IMR-90 (cell line): ENCODE measurements at regions not wholly inside any gene's neighbourhood (a gene's known extent, or its start where the extent isn't known, plus 50 kb on each side); places are given as distances from the start of the nearest gene placed in this dataset.

Source experiments
- ATAC-seq: fragments of 200-7000 bp; cut with Tn5 transposase; 2 replicates; pipeline ENCODE4 v1.9.1; 2020; ENCODE audit warnings: low read depth, mild to moderate bottlenecking, moderate library complexity
- BruUV-seq: library from RNA; stranded (reverse); fragments of 400-500 nt; replicated peaks from 2 replicates; lab custom pipeline; 2021; lab: Mats Ljungman, UMichigan
- CTCF ChIA-PET: fragments of 300-600 bp; formaldehyde crosslinking; extraction: SDS; loops from one replicate; lab custom pipeline; 2021; ENCODE audit warnings: antibody characterized with exemption; lab: Yijun Ruan, JAX
- POLR2A ChIA-PET: fragments of 300-600 bp; sonication (Branson Sonifier 250); formaldehyde crosslinking; loops from one replicate; lab custom pipeline; 2022; ENCODE audit warnings: antibody characterized with exemption; ENCODE audit not compliant: unreplicated experiment; lab: Charles Lee
- DNase-seq: peaks from one replicate; pipeline ENCODE4 v3.0.0; 2013
- H2AFZ ChIP-seq: replicated peaks from 2 replicates; pipeline ENCODE3; 2013; ENCODE audit warnings: low read length, mild to moderate bottlenecking; ENCODE audit not compliant: poor library complexity
- H2AK5ac ChIP-seq: 2 replicates; pipeline ENCODE4 v1.6.1; 2013; ENCODE audit warnings: low read depth, low read length, inconsistent platforms
- H2AK9ac ChIP-seq: replicated peaks from 2 replicates; pipeline ENCODE3; 2013; ENCODE audit warnings: mild to moderate bottlenecking, low read depth, low read length, moderate library complexity; ENCODE audit not compliant: poor library complexity
- H2BK120ac ChIP-seq: 2 replicates; pipeline ENCODE4 v1.6.1; 2013; ENCODE audit warnings: low read depth, low read length, inconsistent platforms
- H2BK15ac ChIP-seq: 3 replicates; pipeline ENCODE4 v1.6.1; 2013; ENCODE audit warnings: low read depth, low read length, inconsistent platforms
- H2BK20ac ChIP-seq: 2 replicates; pipeline ENCODE4 v1.6.1; 2013; ENCODE audit warnings: low read depth, mild to moderate bottlenecking, inconsistent platforms, low read length, moderate library complexity
- H2BK5ac ChIP-seq: 2 replicates; pipeline ENCODE4 v1.6.1; 2013; ENCODE audit warnings: mild to moderate bottlenecking, low read depth, low read length, inconsistent platforms; ENCODE audit not compliant: poor library complexity, severe bottlenecking
- H3K14ac ChIP-seq: replicated peaks from 2 replicates; pipeline ENCODE4 v1.6.1; 2013; ENCODE audit warnings: low read depth, low read length, inconsistent platforms
- H3K18ac ChIP-seq: 2 replicates; pipeline ENCODE4 v1.6.1; 2013; ENCODE audit warnings: low read depth, low read length, control low read depth
- H3K23ac ChIP-seq: 2 replicates; pipeline ENCODE4 v1.6.1; 2013; ENCODE audit warnings: low read depth, low read length, inconsistent platforms
- H3K27ac ChIP-seq: 2 replicates; pipeline ENCODE4 v1.5.1; 2013; ENCODE audit warnings: mild to moderate bottlenecking, control low read depth, low read length; ENCODE audit not compliant: insufficient read depth
- H3K27me3 ChIP-seq: 2 replicates; pipeline ENCODE4 v1.6.1; 2013; ENCODE audit warnings: low read length; ENCODE audit not compliant: control insufficient read depth, insufficient read depth
- H3K36me3 ChIP-seq: 2 replicates; pipeline ENCODE4 v1.6.1; 2013; ENCODE audit warnings: low read length, mixed read lengths; ENCODE audit not compliant: control insufficient read depth, insufficient read depth
- H3K4ac ChIP-seq: 2 replicates; pipeline ENCODE4 v1.6.1; 2013; ENCODE audit warnings: low read depth, low read length, inconsistent platforms
- H3K4me1 ChIP-seq: 2 replicates; pipeline ENCODE4 v1.6.1; 2013; ENCODE audit warnings: low read length, mixed read lengths; ENCODE audit not compliant: control insufficient read depth, insufficient read depth
- H3K4me2 ChIP-seq: 2 replicates; pipeline ENCODE4 v1.6.1; 2013; ENCODE audit warnings: low read depth, mild to moderate bottlenecking, control low read depth, low read length, moderate library complexity
- H3K4me3 ChIP-seq: 2 replicates; pipeline ENCODE4 v1.5.1; 2013; ENCODE audit warnings: low read depth, mild to moderate bottlenecking, control low read depth, low read length, moderate library complexity; ENCODE audit not compliant: insufficient read depth
- H3K56ac ChIP-seq: 2 replicates; pipeline ENCODE4 v1.6.1; 2013; ENCODE audit warnings: low read length, inconsistent platforms; ENCODE audit not compliant: insufficient read depth; ENCODE audit errors: extremely low read depth
- H3K79me1 ChIP-seq, 2 experiments: 2 replicates each; pipeline ENCODE4 v1.6.1; 2013; ENCODE audit warnings: low read length in 2 of 2, inconsistent platforms in 1 of 2, low read depth in 1 of 2
- H3K9ac ChIP-seq: 2 replicates; pipeline ENCODE4 v1.6.1; 2013; ENCODE audit warnings: low read depth, low read length, control low read depth
- H3K9me1 ChIP-seq: 2 replicates; pipeline ENCODE4 v1.6.1; 2013; ENCODE audit warnings: low read length, inconsistent platforms; ENCODE audit not compliant: insufficient read depth
- H3K9me3 ChIP-seq: 2 replicates; pipeline ENCODE4 v1.6.1; 2013; ENCODE audit warnings: low read length; ENCODE audit not compliant: control insufficient read depth, insufficient read depth
- H4K20me1 ChIP-seq: 2 replicates; pipeline ENCODE4 v1.6.1; 2013; ENCODE audit warnings: low read length, inconsistent platforms; ENCODE audit not compliant: insufficient read depth
- H4K5ac ChIP-seq: 2 replicates; pipeline ENCODE4 v1.6.1; 2013; ENCODE audit warnings: mild to moderate bottlenecking, low read depth, low read length, control low read depth
- H4K8ac ChIP-seq, 2 experiments: 2 replicates each; pipeline ENCODE4 v1.6.1; 2013; ENCODE audit warnings: low read depth in 2 of 2, low read length in 2 of 2, control low read depth in 1 of 2, inconsistent platforms in 1 of 2
- H4K91ac ChIP-seq: 2 replicates; pipeline ENCODE4 v1.6.1; 2013; ENCODE audit warnings: low read depth, low read length, inconsistent platforms; ENCODE audit not compliant: insufficient read depth
- CEBPB ChIP-seq: IDR thresholded peaks from 2 replicates; pipeline ENCODE4 v1.6.1; 2012; ENCODE audit warnings: low read depth, low read length, improper control_type of control experiment
- ELK1 ChIP-seq: fragments of 150-350 bp; IDR thresholded peaks from 2 replicates; pipeline ENCODE4 v1.6.1; 2016; ENCODE audit warnings: low read depth, mild to moderate bottlenecking, low read length, moderate library complexity, borderline replicate concordance
- MAFK ChIP-seq: IDR thresholded peaks from 2 replicates; pipeline ENCODE4 v1.6.1; 2012; ENCODE audit warnings: low read depth, low read length, improper control_type of control experiment
- MXI1 ChIP-seq: IDR thresholded peaks from 2 replicates; pipeline ENCODE4 v1.6.1; 2012; ENCODE audit warnings: low read depth, mild to moderate bottlenecking, low read length, moderate library complexity, borderline replicate concordance
- POLR2A ChIP-seq: IDR thresholded peaks from 2 replicates; pipeline ENCODE4 v1.6.1; 2012; ENCODE audit warnings: mild to moderate bottlenecking, low read depth, low read length
- RAD21 ChIP-seq: IDR thresholded peaks from 2 replicates; pipeline ENCODE4 v1.6.1; 2012; ENCODE audit warnings: low read length, improper control_type of control experiment
- SMC3 ChIP-seq: fragments of 150-350 bp; IDR thresholded peaks from 2 replicates; pipeline ENCODE4 v1.6.1; 2016; ENCODE audit warnings: low read depth, mild to moderate bottlenecking, antibody characterized with exemption, low read length, moderate library complexity
- USF2 ChIP-seq: fragments of 150-350 bp; IDR thresholded peaks from 2 replicates; pipeline ENCODE4 v1.6.1; 2017; ENCODE audit warnings: mild to moderate bottlenecking, antibody characterized with exemption, low read length, low read depth
- WGBS, 2 experiments: methylation state at CpG; one replicate each; pipeline versions ENCODE4 v1.1.5 to v1.1.7; 2013; ENCODE audit warnings: missing lambda C conversion rate in 2 of 2; ENCODE audit not compliant: insufficient read length in 1 of 2; ENCODE audit errors: extremely low coverage in 2 of 2; 5-methylcytosine and 5-hydroxymethylcytosine counted together
- dilution Hi-C: fragments of 300-500 bp; cut with HindIII; formaldehyde crosslinking; loops from one replicate; pipeline ENCODE4 v1.14.3; 2018; ENCODE audit warnings: low sequenced_read_pairs; ENCODE audit not compliant: unreplicated experiment
- in situ Hi-C: fragments of 300-500 bp; cut with MboI; formaldehyde crosslinking; loops from 3 replicates; pipeline ENCODE4 v1.14.3; 2019; ENCODE audit warnings: low sequenced_read_pairs, inconsistent platforms, mixed read lengths
- intact Hi-C: fragments of 100-400 bp; cut with micrococcal nuclease; formaldehyde crosslinking; loops from 2 replicates; pipeline ENCODE4 v1.10.0; 2022

GRCh38 chr10:33388382-33388781, 53.9 kb upstream of the NRP1 start:
- Histone ChIP-seq H4K91ac (no peak overlapping the region), H3K56ac (no peak overlapping the region), H3K4me1 (peaks cover 2% of the 10 kb centered on the region; the same call in 1 of the 2 replicates), H3K9me1 (no peaks in the 10 kb centered on the region), H3K14ac (no peak overlapping the region), H3K4ac (no peak overlapping the region), H3K9me3 (no peaks in the 10 kb centered on the region), H4K20me1 (no peaks in the 10 kb centered on the region), H3K9ac (no peak overlapping the region), H3K36me3 (no peaks in the 10 kb centered on the region), H2BK120ac (no peak overlapping the region), H3K27ac (no peak overlapping the region), H3K27me3 (peaks cover 6% of the 10 kb centered on the region), H2AK9ac (no peak overlapping the region), H2AK5ac (no peak overlapping the region), H3K4me3 (no peak overlapping the region), H2BK20ac (no peak overlapping the region), H2BK5ac (no peak overlapping the region), H3K79me1 (no peaks in the 10 kb centered on the region), H2AFZ (no peak overlapping the region), H3K18ac (no peak overlapping the region), H2BK15ac (no peak overlapping the region), H3K23ac (no peak overlapping the region), H3K4me2 (no peak overlapping the region), H4K8ac (no peak overlapping the region), H4K5ac (no peak overlapping the region)
- no CpG with 5 or more reads among the region's 1 CpG for WGBS, 2 experiments
- DNase-seq, result no peak
- no peak for ATAC-seq
- intact Hi-C loops (no loop called here), in situ Hi-C loops (no loop called here), dilution Hi-C loops (no loop called here)
- CTCF ChIA-PET, result no interaction called here
- TF ChIP-seq USF2 (no peak), POLR2A (no peak), SMC3 (no peak), CEBPB (no peak), RAD21 (no peak), MAFK (no peak), ELK1 (no peak), MXI1 (no peak)
- no TSS peak for BruUV-seq
- POLR2A ChIA-PET, result no interaction called here
